ENCODE measurements at regions not wholly inside any gene's neighbourhood (a gene's known extent, or its start where the extent isn't known, plus 50 kb on each side); places are given as distances from the start of the nearest gene placed in this dataset.
"Not testable (repeated sequence)": the region's sequence is repeated elsewhere in the genome, so short reads cannot be mapped to it uniquely, and the experiment has no call there.

GRCh38 chr7:142481548-142481947 is 223.7 kb upstream of the PRSS58 start:
- no peak for DNase-seq (ENCODE audit: low read depth)
- peak; percentile 35 for TF ChIP-seq CTCF (conservative IDR thresholded peaks at IDR 0.05; ENCODE audit: low read depth, low read length)
- no peak overlapping the region for H3K4me3 ChIP-seq (ENCODE audit: low read length)

- no peak for DNase-seq (ENCODE audit: low read depth)
- no peak overlapping the region for H3K4me3 ChIP-seq (ENCODE audit: low read length)
- peak; percentile 75 for TF ChIP-seq CTCF (conservative IDR thresholded peaks at IDR 0.05; ENCODE audit: low read depth, low read length)
Measured at GRCh38 chr7:142478479-142479220, 220.8 kb upstream of the PRSS58 start.

GRCh38 chr7:142477801-142478200 is 219.9 kb upstream of the PRSS58 start:
- H3K4me3 ChIP-seq (ENCODE audit: low read length); DNase-seq (ENCODE audit: low read depth): not testable (repeated sequence)

- no peak for DNase-seq (ENCODE audit: low read depth)
- no peak for TF ChIP-seq CTCF (conservative IDR thresholded peaks at IDR 0.05; ENCODE audit: low read depth, low read length)
- H3K4me3 ChIP-seq (ENCODE audit: low read length), result no peak overlapping the region
Measured at GRCh38 chr7:142477079-142477651, 219.3 kb upstream of the PRSS58 start.

- no peak for TF ChIP-seq CTCF (conservative IDR thresholded peaks at IDR 0.05; ENCODE audit: low read depth, low read length)
- no peak overlapping the region for H3K4me3 ChIP-seq (ENCODE audit: low read length)
- DNase-seq (ENCODE audit: low read depth), result no peak
Measured at GRCh38 chr7:142476077-142476476, 218.2 kb upstream of the PRSS58 start.

GRCh38 chr7:142471820-142472219 is 214.0 kb upstream of the PRSS58 start:
- no peak overlapping the region for H3K4me3 ChIP-seq (ENCODE audit: low read length)
- DNase-seq (ENCODE audit: low read depth), result no peak
- no peak for TF ChIP-seq CTCF (conservative IDR thresholded peaks at IDR 0.05; ENCODE audit: low read depth, low read length)

GRCh38 chr7:142470544-142470830 is 212.6 kb upstream of the PRSS58 start:
- no peak overlapping the region for H3K4me3 ChIP-seq (ENCODE audit: low read length)
- no peak for DNase-seq (ENCODE audit: low read depth)
- TF ChIP-seq CTCF (conservative IDR thresholded peaks at IDR 0.05; ENCODE audit: low read depth, low read length), result no peak
